ENCODE measurements at regions not wholly inside any gene's neighbourhood (a gene's known extent, or its start where the extent isn't known, plus 50 kb on each side); places are given as distances from the start of the nearest gene placed in this dataset.

DNA sequence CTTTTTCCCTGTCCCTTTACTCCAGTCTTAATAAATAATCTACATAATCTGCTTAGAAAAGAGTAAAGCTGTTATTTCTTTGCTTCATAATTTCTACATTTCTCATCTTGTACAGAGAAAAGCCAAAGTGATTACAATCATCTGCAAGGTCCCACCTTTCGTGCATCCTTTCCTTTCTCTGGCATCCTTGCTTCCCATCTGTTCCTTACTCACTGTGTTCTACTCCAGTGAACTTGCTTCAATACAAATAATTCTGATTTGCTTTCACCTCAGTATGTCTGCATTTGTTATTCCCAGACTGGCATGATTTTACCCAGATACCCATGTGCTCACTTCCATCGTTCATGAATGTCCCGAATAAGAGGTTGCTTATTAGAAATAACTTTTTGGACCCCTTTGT is 99.4 kb upstream of the DSEL start:
- no peak for TF ChIP-seq CTCF (IDR thresholded peaks at IDR 0.05)
- TF ChIP-seq POLR2A (IDR thresholded peaks at IDR 0.05) = no peak

Data from Peyer's patch (tissue), 4 donors.